Activated CD4-positive, alpha-beta T cell treated with anti-CD3 and anti-CD28 coated beads, Interleukin-2, amount 50 U/mL, for 1 hour (primary cell): ENCODE measurements at regions not wholly inside any gene's neighbourhood (a gene's known extent, or its start where the extent isn't known, plus 50 kb on each side); places are given as distances from the start of the nearest gene placed in this dataset.

Experiments
- DNase-seq: peaks from one replicate; pipeline ENCODE4 v3.0.0-alpha.2; 2020

GRCh38 chr1:232555494-232556210, 74.3 kb downstream of the SIPA1L2 start:
- no peak for DNase-seq

DNA sequence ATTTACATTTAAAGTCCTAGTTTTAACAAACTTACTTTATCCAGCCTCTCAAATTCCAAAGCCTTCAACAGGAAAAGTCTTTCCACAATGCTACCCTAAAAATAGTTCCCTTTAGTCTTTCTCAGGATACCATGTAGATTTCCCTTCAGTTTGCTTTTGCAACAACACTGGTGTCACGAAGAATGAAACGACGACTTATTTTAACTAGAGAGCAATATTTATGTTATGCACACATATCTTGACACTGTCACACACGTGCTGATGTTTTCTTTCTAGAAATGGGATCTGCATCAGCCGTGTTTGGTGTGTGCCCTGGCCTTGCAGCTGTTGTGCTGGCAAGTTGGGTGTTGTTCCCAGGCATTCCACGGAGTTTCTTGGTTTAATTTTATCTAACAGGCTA, 75.5 kb downstream of the SIPA1L2 start:
- DNase-seq: no peak

GRCh38 chr1:232553809-232554208, 76.1 kb downstream of the SIPA1L2 start:
- no peak for DNase-seq

DNA sequence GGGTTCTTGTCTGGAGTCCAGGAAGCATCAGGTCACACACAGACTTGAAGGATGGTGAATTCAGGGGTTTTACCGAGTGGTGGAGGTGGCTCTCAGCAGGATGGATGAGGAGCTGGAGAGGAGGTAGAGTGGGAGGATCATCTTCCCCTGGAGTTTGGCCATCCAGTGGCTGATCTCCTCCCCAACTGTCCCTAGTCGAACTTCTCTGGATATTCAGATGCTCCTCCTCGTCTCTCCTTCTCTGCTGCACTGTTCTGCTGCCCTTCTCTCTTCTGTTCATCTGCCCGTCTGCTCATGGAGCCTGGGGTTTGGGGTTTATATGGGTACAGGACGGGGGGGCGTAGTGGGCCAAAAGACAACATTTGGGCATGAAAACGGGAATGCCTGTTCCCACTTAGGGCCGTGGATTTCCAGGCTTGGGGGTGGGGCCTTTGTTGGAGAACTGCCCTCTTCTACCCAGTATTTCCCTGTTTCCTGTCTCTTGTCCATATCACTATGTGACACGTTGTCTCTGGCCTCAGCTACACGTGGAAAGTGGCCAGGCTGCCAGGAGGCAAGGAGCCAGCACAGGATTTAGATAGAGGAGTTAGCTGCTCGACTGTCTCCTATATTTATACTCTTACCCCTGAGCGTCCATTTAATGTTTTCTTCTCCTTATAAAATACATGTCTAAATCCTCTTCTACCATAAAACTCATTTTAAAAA, 76.7 kb downstream of the SIPA1L2 start:
- no peak for DNase-seq

DNA sequence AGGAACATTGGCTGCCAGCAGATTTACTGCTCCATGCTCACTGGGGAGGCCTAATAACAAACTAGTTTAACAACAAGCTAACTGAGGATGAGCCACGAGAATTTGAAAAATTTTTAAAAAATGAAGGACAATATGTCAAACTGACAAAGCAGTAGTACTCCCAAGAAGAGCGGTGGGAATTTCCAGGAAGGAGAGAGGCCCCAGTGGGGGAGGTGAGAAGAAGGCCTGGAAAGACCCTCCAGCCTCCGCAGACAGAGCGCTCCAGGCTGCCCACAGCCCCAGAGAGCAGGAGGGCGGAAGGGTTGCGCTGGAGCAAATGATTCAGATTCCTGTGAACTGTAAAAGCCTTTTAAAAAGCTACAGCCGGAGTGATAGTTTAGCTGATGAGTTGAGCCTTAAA, 78.5 kb downstream of the SIPA1L2 start:
- no peak for DNase-seq

GRCh38 chr1:232550007-232550406, 79.9 kb downstream of the SIPA1L2 start:
- DNase-seq: no peak

DNA sequence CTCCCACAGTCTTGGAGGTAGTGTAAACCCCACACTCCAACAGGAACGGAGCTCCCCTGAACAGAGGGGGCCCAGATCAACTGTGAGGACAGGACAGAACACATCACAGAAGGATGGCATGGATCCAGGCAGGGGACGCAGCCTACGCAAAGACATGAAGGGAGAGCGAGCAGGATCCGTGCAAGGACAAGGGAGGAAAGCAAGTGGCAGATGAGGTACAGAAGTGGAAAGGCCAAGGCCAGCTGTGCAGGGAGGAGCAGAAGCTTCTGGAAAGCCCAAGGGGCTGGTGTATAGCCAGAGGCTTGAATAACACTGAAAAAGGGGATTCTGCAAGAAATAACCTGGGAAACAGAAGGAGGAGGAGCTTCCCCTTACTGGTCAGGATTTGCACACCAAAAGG, 81.2 kb downstream of the SIPA1L2 start:
- DNase-seq: no peak

GRCh38 chr1:232547938-232548484, 81.9 kb downstream of the SIPA1L2 start:
- no peak for DNase-seq

DNA sequence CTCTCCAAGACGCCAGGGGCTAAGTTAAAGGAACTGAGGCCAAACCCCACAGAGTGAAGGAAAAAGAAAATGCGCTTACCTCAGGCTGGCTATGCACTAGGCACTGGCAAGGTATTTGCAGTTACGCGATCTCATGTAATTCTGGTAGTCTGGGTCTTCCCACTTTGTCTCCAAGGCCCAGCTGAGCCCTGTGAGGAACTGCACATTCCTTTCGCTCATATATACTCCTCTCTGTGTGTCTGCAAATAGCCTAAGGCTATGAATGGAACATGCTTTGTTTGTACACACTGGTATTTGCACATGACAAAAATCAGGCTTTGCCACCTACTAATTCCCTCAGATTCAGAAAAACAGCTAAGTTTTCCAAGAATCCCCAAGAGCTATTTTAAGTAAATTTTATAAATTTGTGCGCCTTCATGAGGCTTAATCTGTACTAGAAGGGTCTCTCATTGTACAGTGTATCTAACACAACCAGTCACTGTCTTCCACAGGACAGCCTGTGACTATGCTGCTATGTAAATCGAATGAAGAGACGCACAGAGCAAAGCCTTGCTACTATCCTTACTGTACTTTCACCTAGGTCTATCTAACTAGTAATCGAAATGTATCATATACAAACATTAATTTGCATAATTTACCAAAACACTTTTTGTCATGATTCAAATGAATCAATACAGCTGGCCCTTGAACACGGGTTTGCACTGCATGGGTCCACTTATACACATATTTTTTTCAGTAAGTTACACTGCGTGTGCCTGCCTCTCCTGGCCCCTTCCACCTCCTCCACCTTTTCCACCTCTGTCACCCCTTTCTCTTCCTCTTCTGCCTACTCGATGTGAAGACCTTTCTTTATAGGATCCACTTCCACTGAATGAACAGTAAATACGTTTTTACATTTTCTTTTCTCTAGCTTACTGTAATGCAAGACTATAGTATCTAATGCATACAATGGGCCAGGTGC, 87.0 kb downstream of the SIPA1L2 start:
- no peak for DNase-seq

GRCh38 chr1:232538943-232539302, 91.0 kb downstream of the SIPA1L2 start:
- no peak for DNase-seq

DNA sequence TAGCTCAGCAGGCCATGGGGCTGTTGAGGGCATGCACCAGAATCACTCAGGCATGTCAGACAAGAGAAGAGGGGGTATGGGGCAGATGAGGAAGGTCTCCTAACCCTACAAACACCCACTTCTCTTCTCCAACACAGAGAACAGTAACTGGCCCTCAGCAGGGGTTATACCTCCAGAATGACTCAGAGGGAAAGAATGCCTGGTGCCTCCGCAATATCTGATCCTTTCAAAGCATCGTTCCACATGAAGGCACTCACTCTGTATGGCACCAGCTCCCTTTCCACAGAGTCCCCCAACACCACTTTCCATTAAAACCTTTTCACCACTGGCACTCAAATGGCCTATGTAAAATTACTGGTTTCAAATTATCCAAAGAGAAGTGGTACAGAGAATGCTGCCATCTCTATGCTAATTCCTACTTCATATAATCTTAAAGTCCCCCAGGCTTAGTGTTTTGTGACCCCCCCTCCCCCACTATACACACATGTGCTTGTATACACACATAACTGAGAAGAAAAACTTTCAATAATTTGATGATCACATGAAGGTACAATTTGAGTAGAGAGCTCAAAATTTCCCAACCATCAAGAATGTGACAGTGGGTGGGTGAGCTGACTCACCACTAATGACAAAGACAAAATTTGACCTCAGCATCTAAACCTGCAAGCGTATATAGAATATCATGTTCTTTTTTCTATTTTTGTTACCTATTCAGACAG, 91.5 kb downstream of the SIPA1L2 start:
- DNase-seq: no peak

- DNase-seq: no peak
These were observed 95.1 kb downstream of the SIPA1L2 start for GRCh38 chr1:232534552-232535517.

GRCh38 chr1:232533328-232533727, 96.6 kb downstream of the SIPA1L2 start:
- DNase-seq: no peak

DNA sequence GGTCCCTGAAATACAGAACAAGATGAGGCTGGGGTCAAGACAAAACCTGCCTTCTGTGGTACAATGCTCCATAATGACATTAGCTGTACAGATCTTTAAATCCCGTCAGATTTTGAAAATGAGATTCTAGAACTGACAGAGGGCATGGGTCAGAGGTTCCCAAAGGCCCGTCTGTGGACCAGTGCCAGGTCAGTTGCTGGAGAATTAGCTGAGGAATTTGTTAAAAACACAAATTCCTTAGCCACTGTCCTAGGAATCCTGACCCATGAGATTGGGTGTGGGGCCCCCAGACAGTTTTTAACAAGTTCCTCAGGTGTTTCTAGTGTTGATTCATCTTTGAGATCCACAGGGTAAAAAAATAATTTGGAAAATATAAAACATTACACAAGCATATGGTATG, 97.0 kb downstream of the SIPA1L2 start:
- DNase-seq: no peak

DNA sequence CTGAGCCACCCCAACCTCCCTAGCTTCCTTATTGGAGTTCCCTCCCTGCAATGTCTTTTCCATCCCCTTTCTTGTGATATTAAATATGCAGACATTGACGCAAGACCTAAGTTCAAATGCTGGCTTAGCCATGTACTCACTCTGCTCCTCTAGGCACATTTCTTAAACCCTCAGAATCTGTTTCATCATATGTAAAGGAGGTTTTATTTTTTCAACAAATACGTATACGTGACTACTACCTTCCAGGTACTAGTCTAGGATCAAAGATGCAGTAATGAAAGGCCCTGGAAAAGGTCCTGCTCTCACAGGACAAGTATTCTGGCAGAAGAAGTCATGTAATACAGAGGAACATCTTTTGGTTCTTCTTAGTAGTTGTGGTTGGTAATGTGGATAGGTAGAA, 98.6 kb downstream of the SIPA1L2 start:
- no peak for DNase-seq

DNA sequence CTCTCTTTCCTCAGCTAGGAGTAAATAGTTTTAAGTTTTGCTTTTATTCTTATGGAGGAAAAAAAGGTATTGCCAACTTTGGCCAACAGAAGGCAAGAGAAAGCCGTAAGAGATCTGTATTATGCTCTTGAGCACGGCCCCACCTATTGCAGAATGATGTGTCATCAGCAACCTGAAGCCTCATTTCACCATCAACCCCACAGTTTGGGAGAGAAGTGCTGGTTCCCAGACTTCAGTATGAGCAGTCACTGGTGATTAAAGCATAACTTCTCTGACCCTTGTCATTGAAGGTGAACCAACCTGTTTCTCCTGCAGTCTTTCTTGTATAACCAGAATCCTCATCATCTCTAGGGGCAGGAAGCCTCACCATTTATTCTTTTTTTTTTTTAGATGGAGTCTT, 100.2 kb downstream of the SIPA1L2 start:
- DNase-seq: no peak

DNA sequence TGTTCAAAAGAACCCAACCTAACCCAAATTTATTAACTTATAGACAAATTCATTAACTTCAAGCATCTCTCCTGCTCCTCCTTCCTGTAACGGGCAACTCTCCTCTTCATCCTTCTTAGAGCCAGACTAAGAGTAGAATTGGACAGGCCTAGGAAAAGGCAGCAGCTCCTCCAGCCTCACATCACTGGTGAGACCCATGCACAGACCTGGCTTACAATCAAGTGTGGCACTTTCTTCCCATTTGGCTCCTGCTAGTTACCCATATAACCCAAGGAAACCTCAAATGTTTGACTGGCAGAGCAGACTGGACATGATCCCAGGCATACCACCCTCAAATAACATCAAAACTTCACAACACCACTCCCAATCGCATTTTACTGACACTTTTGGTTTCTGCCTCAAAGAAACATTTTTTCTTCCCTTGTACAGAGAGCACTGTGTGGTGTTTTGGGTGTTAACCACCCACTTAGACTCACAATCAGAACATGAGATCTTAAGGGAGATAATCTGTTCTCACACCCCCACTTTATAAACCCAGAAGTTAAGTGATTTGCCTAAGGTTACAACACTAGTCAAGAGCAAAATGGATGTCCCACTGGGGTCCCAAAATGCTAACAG, 101.4 kb downstream of the SIPA1L2 start:
- no peak for DNase-seq

DNA sequence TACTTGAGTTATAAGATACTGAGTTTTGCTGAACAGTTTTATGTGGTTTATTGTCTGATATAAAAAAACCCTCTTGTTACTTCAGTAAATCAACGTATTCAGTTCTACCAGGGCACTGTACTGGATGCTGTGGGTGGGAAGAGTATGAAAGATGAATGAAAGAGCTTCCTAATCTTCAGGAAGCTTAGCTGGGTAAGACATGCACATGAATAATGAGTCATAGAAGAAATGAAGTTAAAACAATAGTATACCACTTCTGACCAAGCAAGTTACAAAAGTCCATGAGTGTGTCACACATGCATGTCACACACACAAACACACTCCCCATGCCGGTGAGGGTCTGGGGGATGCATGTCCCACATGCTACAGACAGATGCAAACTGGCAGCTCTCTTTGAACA, 105.9 kb downstream of the SIPA1L2 start:
- no peak for DNase-seq

DNA sequence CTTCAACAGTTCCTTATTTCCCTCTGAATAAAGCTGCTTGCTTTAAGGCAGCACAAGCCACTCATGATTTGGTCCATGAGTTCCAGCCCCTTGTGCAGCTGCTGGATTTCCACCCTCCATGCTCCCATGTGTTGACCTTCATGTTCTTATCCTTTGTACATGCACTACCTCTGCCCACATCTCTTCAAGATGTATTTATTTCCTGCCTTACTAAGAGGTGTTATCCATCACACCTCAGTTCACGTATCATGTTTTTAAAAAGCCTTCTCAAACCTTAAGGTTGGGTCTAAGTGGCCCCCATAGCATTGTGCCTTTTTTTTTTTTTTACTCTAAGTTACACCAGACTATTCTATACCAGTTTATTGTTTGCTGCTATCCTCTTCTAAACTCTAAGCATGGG, 107.7 kb downstream of the SIPA1L2 start:
- no peak for DNase-seq

DNA sequence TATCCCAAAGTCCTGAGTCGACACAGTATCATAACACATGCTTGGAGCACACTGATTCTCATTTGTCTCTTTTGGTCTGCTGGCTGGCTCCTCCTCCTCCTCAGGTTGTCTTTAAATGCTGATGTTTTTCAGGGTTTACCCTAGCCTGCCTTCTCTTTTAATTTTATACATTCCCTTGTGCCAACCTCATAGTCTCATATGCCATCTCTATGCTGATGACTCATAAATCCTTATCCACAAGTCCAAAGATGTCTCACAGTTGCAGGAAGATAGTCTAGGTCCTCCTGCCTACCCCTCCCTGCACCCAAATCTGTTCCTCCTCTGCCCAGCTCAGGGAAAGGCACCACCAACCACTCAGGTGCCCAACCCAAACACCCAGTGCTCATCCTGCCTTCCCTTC, 108.3 kb downstream of the SIPA1L2 start:
- no peak for DNase-seq

DNA sequence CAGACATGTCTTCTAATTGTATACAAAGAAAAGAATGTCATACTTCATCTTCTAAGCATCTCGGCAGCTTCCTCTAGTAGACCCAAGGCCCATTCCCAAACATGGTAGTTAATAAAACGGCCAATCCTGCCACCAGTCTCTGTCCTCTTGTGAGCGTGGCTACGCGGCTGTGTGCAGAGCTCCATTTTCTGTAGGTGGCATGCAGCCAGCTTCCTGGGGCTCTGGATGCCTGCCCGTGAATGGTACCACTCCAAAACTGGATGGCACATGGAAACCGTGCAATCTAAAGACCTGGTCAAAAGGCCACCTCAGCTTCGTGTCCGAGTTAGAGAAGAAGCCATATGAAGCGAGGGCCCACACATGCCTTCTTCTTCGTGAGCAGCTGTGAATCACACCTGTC, 110.7 kb downstream of the SIPA1L2 start:
- no peak for DNase-seq
